ENCODE measurements at regions not wholly inside any gene's neighbourhood (a gene's known extent, or its start where the extent isn't known, plus 50 kb on each side); places are given as distances from the start of the nearest gene placed in this dataset.

DNA sequence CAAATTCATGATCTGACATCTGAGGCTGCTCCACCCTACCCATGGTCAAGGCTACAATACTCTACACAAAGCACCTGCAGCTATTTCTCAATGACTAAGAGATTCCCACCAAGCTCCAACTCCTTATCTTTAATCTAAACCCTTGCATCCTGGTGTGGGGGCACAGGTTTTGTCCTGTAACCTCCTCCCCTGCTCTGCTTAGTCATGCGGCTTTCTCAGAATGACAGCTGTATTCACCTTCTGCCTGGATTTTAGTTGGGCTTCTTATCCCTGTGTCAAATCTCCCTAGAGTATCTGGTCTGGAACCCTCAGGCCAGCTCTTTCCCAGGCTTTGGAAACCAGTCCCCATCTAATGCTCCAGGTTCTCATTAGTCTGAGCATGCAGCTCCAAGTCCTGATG lies 159.0 kb downstream of the BARHL2 start:
- DNase-seq, result peak; percentile 96

DNA sequence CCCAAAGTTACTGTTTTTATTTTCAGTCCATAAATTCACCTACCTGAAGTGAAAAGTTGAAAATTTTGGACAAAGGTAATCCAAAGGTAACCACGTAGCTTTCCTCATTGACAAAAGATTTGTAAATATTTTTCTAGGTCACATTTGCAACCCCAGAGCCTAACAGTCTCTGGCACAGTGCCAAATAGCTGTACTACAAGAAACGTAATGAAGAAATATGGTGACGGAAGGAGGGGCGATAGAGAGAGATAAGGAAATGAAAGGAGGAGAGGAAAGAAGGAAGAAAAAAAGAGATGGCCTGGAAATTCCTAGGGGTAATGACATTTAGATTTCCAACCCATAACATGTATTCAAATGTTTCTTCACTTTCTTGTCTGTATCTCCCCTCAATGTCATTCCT lies 159.4 kb downstream of the BARHL2 start:
- no peak for DNase-seq

DNA sequence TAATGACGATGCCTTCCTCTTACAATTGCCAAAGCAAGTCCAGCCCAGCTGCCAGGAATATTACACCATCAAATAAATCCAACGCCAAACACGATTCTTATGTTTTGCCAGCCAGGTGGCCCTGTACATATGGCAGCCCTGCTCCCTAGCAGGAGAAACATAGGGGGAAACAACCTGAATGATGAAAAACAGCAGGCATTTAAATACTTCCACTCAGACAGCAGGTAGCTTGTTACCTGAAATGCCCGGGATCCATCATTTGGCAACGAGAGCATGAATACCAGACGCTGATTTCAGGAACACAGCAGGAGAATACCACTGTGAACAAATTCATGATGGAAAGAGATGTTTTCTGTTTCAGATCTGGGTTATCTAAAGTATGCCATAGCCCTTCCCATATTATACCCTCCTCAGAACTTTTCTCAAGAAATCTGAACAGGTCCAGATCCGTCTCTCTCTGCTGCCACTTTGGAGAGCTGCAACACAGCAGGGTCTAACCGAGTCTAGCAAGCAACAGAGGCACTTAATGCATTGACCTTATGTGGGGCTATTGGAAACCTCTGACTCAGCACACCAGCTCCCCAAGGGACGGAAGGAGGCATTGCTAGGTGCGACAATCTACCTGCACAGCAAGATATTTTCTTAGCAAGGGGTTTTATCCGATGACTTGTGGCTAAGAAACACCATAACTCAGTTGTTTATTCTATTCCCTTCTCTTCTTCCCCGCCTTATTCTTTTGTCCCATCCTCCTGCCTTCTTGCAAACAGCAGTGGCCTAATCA lies 166.3 kb downstream of the BARHL2 start:
- peak; percentile 65 for DNase-seq

DNA sequence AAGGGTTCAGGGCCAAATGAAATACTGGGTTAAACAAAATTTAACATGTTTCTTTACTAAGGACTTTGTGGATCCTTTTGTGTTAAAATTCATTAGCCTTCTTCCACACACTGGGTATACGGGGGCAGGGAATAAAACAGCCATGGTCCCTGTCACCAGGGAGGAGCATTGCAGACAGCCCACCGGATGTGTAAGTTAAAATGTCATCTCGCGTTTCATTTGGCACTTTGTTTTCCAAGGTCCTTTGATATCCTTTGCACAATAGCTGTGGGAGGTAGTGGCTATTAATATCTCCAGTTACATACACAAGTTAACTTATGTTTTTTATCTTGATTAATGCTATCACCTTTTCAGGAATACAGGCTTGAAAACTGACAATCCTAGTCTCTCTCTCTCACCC lies 172.7 kb downstream of the BARHL2 start:
- no peak for DNase-seq

DNA sequence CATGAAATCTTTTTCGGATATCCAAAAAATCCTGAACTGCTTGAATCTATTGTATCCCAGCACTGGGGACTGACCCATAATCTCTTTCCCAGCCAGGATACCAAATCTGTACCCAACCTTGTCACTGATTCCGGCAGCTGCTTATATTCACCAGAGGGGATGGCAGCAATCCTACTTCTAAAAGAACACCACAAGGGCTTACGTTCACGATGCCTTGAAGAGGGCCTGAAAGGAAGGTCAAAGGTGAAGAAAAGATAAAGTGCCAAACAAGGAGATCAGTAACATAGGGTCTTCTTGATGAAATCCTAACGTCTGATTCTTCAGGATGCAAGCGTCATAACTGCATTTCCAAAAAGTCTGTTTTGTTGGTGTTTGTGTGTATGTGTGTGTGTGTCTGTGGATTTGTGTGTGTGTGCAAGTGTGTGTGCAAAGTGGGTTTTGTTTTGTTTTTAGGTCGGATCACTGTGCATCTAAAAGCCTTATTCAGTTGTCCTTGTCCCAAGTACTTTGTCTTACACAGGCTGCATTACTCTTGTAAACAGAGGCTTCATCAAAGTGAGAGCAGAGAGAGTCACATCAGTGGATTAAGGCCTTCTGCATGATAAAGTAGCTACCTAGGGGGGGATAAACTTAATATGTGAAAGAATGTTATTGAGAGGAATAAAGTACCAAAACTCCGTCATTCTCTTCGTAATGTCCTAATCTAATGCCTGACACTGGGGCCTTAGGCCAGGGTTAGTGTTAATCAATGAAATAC lies 179.3 kb downstream of the BARHL2 start:
- DNase-seq, result no peak

DNA sequence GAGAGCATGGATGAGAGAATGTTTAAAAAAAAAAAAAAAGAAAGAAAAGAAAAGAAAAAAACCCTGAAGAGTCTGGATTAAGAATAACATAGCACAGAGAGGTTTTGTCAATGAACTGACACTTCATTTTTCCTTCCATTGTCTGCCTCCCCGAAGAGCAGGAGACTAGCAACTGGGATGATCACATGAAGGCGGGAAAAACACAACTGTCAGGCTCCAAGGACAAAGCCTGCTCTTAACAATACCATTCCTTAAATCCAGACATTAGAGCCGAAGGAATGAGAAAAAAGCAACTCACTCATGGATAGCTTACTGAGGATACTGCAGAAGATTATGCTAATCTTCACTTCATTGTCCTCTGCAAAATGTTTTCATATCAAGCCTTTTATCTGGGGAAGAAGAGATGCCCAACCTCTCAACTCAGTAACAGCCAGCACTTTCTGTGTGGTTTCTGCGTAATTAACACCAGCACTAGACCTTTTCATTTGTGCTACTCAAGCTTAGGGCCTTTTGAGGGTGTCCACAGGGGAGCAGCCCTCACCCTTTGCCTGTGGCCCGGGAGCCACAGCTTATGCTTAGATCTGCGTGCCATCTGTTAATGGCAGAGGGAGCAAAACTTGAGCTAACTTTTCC lies 182.3 kb downstream of the BARHL2 start:
- no peak for DNase-seq

DNA sequence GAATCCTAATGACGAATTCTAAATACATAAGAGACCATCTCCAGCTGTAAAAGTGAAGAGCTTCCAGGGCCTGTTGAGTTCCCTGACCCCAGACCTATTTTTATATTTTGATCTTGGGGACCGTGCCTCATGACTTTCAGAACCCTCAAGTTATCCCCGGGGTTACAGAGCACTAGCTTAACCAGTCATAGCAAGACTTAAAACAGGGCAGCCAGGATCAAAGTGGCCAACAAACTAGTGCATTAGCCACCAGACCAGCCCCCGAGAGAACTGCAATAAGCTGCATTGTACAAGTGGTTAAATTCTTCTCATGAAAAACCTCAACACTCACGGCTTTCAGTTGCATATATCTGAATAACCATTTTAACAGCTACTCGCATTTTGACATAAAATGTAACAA lies 183.0 kb downstream of the BARHL2 start:
- DNase-seq, result no peak

DNA sequence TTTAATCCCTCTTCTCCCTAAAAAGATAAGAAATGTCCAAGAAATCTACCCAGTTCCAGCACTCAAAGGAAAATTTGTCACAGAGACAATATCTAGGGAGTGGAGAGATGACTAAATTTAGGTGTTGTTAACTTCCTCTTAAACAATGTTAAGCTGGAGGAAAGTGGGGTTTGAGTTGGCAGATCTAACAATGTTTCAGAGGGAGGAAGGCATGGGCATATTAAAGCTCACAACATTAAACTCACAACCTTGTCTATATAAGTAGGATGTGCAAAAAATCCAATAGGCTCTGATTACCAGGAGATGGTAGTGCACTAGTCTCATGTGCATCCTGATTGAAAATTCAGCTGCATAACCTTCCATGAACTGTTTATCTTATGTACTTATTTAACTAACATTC lies 190.1 kb downstream of the BARHL2 start:
- no peak for DNase-seq

DNA sequence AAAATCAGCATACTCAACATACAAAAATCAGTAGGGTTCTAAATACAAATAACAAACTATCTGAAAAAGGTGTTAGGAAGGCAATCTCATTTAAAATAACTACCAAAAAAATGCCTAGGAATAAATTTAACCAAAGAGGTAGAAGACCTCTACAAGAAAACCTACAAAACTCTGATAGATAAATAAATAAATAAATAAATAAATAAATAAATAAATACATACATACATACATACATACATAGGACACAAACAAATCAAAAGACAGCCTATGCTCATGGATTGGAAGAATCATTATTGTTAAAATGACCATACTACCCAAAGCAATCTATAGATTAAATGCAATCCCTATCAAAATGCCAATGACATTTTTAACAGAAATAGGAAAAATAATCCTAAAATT lies 194.7 kb downstream of the BARHL2 start:
- no peak for DNase-seq

DNA sequence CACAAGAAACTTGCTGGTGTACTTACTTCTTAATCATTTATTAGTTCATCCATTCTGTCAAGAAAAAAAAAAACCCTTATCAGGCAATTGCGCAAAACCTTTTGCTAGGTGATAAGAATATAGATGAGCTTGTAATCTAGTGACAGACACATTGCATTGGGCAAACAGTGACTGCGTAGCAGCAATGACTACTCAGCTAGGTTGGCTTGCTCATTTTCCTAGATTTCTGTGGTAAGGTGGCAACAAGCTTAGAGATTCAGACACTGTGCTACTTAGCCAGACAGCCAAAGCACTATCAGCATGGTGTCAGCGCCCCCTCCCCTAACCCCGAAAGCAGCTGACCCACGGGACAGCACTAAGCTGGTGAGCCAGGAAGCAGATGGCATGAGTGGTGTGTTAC lies 203.1 kb downstream of the BARHL2 start:
- no peak for DNase-seq

DNA sequence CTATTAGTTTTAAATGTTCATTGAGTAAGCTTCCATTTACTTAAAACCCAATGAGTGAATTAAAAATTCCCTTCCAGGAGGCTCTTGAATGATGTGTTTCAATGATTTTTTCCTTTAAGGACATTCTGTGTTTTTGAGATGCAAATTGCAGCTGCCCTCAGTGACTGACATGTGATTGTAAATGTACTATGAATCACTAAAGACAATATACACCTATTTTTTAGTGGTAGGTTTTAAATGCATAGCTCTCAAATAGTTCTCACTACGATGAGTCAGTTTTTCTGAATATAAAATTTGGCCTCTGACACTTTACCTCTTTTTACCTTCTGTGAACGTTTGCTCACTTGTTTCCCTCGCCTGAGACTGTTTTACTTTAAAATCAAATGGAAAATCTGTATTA lies 204.7 kb downstream of the BARHL2 start:
- no peak for DNase-seq

DNA sequence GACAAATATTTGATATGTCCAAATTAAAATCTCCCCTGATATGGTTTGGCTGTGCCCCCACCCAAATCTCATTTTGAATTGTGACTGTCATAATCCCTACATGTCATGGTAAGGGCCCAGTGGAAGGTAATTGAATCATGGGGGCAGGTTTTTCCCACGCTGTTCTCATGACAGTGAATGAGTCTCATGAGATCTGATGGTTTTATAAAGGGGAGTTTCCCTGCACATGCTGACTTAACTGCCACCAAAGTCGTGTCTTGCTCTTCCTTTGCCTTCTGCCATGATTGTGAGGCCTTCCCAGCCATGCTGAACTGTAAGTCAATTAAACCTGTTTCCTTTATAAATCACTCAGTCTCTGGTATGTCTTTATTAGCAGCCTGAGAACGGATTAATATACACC lies 207.0 kb downstream of the BARHL2 start:
- DNase-seq, result no peak

DNA sequence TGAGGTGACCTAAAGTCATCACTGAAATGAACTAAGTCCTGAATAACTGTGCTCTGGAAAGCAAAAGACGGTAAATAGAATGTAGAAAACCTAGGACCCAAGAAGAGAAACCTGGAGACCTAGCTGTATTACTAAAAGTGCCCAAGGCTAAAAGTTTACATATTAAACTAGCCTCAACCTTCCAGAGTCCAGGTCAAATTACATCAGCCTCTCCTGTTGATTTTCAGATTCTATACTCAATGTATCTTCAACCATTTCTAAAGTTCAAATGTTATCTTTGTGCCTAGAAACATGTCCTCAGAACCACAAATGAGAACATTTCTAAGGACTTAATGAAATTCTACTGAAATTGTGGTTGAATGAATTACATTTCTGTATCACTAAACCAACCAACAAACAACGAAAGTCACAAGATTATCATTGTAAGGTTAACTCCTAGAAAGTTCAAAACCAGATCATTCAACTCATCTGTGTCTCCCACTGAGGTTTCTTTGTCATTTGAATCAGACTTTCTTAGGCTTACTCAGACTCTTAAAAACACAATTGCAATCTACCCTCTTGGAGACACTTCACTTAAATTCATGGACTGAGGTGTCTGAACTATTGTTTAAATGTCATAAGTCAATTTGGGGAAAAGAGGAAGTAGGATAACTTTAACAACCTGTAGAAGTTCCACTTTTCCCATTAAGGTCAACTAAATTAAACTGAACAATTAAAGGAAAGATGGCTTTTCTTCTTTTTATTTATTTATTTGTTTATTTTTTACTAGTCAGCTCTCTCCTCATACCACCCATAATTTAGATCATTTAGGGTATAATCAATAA lies 207.7 kb downstream of the BARHL2 start:
- DNase-seq, result no peak

DNA sequence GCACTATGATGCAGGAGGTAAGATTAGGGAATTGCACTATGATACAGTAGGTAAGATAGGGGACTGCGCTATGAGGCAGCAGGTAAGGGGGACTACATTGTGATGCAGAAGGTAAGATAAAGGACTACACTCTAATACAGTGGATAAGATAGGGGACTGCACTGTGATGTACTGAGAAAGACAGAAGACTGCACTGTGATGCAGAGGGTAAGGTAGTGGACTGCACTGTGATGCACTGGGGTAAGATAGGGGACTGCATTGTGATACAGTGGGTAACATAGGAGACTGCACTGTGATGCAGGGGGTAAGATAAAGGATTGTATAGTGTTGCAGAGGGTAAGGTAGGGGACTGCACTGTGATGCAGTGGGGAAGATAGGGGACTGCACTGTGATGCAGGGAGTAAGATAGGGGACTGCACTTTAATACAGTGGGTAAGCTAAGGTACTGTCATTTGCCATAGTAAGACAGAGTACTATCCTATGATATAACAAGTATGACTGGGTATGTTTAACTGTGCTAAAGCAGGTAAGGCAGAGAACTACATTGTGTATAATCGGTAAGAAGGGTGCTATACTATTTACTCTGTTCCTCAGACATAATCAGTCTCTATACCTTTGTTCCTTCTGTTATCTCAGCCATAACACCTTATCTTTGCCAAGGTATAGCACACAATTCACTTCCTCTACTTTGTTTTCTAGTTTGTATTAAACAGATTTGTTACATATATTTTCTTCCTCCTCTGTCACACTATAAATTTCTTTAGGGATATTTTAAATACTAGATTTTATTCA lies 208.5 kb downstream of the BARHL2 start:
- no peak for DNase-seq

DNA sequence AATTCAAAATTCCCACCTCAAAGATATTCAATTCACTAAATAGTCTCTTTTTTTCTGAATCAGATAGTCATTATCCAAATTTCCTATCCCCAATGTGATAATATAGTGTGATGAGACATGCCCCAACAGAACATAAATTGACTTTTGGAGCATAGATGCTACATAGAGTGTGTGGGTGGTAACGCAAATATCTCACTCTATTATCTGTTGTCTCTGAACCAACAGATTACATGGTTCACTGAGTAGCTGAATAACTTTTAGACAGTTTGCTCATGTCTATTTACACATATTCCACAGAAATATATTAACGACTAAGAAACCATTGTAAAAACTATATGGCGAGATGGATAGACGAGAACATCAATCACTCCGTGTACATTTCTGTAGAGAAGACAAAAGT lies 209.9 kb downstream of the BARHL2 start:
- no peak for DNase-seq

DNA sequence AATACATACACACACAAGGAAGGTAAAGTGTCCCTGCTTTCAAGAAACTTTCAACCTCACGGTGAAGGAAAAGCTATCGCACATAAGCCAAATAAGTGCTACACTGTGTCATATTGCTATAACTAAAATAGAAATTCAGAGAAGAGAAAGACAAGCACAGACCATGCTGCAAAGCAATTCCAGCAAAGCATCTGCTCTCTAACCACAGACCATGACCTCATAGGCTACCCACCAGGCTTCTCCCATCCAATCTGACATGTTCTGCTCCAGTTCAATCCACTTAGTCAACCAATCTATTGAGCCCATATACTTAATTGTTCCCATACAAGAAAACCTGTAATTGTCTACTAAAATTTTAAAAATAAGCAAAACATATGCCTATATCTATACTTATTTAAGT lies 211.3 kb downstream of the BARHL2 start:
- DNase-seq, result no peak

DNA sequence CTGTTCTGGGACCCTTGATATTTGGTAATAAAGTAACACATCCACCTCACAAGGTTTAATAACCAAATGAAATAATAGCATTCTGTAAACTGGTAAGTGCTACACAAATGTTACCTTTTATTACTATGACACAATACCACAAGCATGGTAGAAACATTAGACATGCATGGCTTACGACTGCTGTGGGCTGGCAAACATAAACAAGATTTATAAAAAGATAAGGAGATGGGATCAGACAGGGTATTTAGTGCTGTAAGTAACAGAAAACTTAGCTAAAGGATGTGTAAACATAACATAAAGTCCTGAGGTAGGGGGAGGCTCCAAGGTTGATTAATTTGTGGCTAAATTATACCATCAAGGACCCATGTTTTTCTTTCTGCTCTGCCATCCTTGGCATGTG lies 212.6 kb downstream of the BARHL2 start:
- no peak for DNase-seq

DNA sequence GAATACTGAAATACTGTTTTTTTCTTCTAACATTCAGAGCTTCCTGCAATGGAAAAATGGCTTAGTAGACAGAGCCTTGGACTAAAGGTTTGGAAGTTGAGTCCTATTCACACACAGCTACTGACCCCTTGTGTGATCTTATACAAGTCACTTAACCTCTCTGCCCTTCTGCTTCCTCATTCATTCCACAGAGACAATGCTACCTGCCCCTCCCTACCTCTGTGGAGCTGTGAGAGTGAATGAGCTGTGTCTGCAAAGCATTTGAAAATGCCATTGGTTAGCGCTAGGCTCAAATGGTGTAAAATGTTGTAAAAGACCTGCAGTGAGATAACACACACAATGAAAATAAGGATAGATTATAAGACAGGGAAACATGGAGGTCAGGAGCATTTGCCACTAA lies 214.4 kb downstream of the BARHL2 start:
- peak; percentile 68 for DNase-seq

DNA sequence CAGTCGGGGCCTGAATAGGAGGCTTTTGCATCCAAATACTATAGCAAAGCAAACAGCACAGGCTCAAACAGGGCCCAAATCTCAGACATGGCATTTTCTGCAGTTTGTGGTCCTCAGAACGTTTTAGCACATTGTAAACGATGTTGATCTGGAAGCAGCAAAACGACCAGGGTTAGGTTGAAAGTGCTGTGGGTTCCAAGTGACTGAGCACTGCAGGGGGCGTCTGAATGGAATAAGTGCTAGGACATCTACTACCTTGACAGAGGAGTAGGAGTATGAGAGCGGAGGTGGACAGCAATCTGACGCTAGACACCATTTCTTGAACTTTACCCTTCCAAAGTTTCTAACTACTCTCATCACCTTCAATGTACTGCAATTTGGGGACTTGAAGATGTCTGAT lies 214.9 kb downstream of the BARHL2 start:
- peak; percentile 56 for DNase-seq

DNA sequence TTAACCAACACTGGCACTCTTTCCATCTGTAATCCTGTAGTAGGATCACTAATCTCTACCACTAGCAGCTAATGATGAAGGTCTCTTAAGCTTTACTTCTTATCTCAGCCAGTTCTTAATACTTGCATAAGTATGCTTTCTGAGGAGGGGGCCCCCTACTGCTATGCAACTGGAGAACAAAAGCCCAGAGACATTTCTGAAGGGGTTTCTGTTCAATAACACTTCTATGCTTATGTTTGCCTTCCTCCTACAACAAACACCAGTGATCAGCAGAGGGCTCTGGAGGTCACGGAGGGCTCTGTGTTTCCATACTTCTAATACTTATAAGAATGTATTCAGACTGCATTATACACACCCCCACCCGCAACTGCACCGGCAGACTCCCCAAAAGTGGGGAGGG lies 215.8 kb downstream of the BARHL2 start:
- no peak for DNase-seq

DNA sequence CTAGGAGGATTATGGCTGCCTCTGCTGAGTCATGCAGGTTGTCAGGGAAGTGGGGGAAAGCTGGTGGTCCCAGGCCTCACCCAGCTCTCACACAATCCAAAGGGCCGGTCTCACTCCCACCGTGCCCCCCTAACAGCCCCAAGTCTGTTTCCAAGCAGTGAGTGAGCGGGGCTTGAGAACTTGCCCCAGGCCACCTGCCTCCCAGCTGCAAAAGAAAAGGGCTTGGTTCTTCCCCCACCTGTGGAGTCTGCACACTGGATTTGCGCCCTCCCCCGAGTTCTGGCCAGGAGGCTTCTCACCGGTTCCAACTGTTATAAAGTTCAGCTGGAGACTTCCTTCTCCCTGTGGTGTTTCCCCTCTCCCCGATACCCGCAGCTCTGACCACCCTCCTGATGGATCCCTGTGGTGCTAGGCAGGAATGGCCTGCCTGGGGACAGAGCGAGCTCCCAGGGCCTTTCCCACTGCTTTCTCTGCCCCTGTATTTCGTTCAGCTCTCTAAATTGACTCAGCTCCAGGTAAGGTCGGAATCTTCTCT lies 222.3 kb downstream of the BARHL2 start:
- DNase-seq, result no peak

DNA sequence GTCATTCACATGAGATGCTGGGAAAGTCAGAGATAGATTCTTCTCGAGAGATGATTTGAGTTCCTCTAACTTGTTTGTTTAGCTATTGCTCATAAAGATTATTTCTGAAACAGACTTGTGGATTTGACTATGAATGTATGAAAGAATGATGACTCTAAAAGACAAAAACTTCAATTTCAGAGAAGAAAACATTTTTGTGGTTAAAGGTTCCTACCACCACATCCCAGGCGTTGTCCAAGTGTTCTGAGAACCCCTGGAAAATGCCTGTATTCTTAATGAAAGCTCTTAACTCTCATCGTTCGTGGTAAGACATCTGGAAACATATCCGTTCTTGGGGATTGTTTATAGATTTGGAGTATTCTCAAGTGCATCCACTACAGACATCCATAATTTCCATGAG lies 228.7 kb downstream of the BARHL2 start:
- DNase-seq, result no peak
